Neuron (in vitro differentiated cells): ENCODE measurements at regions not wholly inside any gene's neighbourhood (a gene's known extent, or its start where the extent isn't known, plus 50 kb on each side); places are given as distances from the start of the nearest gene placed in this dataset.
"Not testable (repeated sequence)": the region's sequence is repeated elsewhere in the genome, so short reads cannot be mapped to it uniquely, and the experiment has no call there.

Experiments used
- H2AFZ ChIP-seq: one replicate; pipeline ENCODE4 v1.6.1; 2013; ENCODE audit warnings: low read depth, mild to moderate bottlenecking, inconsistent platforms, low read length, moderate library complexity
- H3K27me3 ChIP-seq: one replicate; pipeline ENCODE4 v1.6.1; 2013; ENCODE audit warnings: low read length; ENCODE audit not compliant: insufficient read depth
- H3K36me3 ChIP-seq: one replicate; pipeline ENCODE4 v1.6.1; 2013; ENCODE audit warnings: low read length; ENCODE audit not compliant: insufficient read depth
- H3K4me1 ChIP-seq: one replicate; pipeline ENCODE4 v1.6.1; 2013; ENCODE audit warnings: low read length; ENCODE audit not compliant: insufficient read depth
- H3K4me3 ChIP-seq: 2 replicates; pipeline ENCODE4 v1.5.1; 2013; ENCODE audit warnings: mild to moderate bottlenecking, low read length, moderate library complexity
- H3K9me3 ChIP-seq: one replicate; pipeline ENCODE4 v1.6.1; 2013; ENCODE audit warnings: low read length

- H3K4me1 ChIP-seq, H3K4me3 ChIP-seq, H2AFZ ChIP-seq, H3K9me3 ChIP-seq, H3K27me3 ChIP-seq, H3K36me3 ChIP-seq: not testable (repeated sequence)
Observed at GRCh38 chr15:62418496-62418895, 253.4 kb upstream of the C2CD4B start.

DNA sequence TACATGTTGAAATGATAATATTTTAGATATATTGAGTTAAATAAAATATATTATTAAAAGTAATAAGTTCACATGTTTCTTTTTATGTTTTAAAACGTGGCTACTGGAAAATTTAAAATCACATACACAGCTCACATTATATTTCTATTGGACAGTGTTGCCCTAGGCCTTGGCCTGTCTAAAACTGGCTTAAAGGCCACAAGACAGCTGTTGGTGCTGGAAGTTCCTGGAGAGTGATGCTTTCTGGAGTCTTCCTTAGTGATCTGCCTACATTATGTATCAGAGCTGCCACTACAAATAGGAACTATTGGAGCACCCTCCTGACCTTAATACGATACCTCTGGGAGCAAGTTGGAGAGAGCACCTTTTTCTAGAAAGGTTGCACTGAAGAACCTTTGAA lies 254.1 kb upstream of the C2CD4B start:
- no peaks in the 10 kb centered on the region for H3K4me1 ChIP-seq
- no peaks in the 10 kb centered on the region for H3K27me3 ChIP-seq
- H3K36me3 ChIP-seq = no peaks in the 10 kb centered on the region
- H2AFZ ChIP-seq = no peak overlapping the region
- no peaks in the 10 kb centered on the region for H3K9me3 ChIP-seq
- no peak overlapping the region for H3K4me3 ChIP-seq

- H3K4me3 ChIP-seq, H3K4me1 ChIP-seq, H2AFZ ChIP-seq, H3K9me3 ChIP-seq, H3K36me3 ChIP-seq, H3K27me3 ChIP-seq: not testable (repeated sequence)
Observed at GRCh38 chr15:62420371-62420770, 255.3 kb upstream of the C2CD4B start.

DNA sequence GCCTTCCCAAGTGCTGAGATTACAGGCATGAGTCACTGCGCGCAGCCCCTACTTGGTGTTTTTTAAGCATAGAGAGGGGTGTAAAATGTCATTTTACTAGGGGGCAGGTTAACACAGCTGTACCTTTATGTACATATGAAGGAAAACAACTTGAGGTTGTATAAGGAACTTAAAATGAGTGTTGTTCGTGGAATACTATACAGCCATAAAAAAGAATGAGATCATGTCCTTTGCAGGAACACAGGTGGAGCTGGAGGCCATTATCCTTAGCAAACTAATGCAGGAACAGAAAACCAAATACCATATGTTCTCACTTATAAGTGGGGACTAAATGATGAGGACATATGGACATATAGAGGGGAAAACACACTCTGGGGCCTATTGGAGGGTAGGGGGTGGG lies 256.2 kb upstream of the C2CD4B start:
- Histone ChIP-seq H3K36me3 (no peaks in the 10 kb centered on the region), H3K27me3 (no peaks in the 10 kb centered on the region), H3K4me1 (no peaks in the 10 kb centered on the region), H3K4me3 (no peak overlapping the region), H2AFZ (no peak overlapping the region), H3K9me3 (no peaks in the 10 kb centered on the region)

- no peaks in the 10 kb centered on the region for H3K27me3 ChIP-seq
- H3K4me1 ChIP-seq = no peaks in the 10 kb centered on the region
- no peak overlapping the region for H2AFZ ChIP-seq
- H3K9me3 ChIP-seq = no peaks in the 10 kb centered on the region
- H3K36me3 ChIP-seq = no peaks in the 10 kb centered on the region
- H3K4me3 ChIP-seq = no peak overlapping the region
Observed at GRCh38 chr15:62426387-62426956, 261.4 kb upstream of the C2CD4B start.

GRCh38 chr15:62428259-62428658 lies 263.2 kb upstream of the C2CD4B start:
- Histone ChIP-seq H3K4me1 (no peaks in the 10 kb centered on the region), H3K27me3 (no peaks in the 10 kb centered on the region), H3K9me3 (no peaks in the 10 kb centered on the region), H3K4me3 (no peak overlapping the region), H3K36me3 (no peaks in the 10 kb centered on the region), H2AFZ (no peak overlapping the region)

DNA sequence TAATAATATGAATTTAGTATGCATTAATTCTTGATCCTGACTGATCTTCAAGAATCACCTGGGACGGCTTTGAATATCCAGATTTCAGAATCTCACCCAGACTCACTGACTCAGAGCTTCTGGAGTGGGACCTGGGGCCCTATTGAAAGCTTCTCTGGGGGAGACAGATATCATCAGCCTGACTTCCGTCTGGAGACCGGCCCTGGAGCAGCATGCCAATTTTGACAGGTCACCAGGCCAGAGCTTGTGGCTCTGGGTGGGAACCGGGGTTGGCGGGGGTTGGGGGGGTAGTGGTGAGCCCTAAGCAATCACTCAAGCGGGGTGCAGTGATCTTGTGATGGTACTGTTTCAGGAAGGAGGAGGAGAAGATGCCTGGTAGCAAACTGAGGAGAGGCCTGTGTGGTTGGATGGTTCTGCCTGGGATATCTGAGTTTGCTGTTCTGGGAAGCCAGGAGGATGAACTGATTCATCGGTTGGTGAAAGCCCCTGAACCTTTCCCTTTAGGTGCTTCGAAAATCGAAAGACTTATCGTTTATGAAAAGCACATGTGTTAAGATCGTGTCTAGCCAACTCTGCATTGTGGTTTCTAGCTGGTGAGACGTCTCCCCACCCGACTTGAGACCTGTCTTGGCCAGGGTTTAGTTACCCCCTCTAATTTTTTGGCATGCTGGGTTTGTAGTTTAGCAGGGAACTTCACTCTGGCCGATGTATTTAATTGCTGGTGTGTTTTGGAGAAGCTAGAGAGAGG lies 263.9 kb upstream of the C2CD4B start:
- Histone ChIP-seq H2AFZ (no peak overlapping the region), H3K36me3 (no peaks in the 10 kb centered on the region), H3K4me3 (no peak overlapping the region), H3K4me1 (no peaks in the 10 kb centered on the region), H3K27me3 (no peaks in the 10 kb centered on the region), H3K9me3 (no peaks in the 10 kb centered on the region)

DNA sequence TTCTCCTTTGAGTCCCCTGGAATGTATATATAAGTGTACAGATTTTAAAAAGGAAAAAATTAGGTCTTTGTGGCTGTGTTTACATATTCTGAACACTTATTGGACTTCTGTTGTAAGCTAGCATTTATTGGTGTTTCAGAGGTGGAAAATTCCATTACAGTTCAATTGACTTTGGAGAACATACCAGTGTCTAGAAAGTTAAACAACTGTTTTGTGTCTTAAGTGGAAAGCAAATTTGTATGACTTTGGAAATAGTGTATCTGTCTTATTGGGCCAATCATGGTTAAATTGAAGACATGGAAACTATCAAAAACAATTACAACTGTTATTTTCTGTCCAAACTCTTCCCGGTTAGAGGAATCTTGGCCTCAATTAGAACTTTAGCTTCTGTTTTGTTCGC lies 265.0 kb upstream of the C2CD4B start:
- no peak overlapping the region for H3K4me3 ChIP-seq
- no peaks in the 10 kb centered on the region for H3K27me3 ChIP-seq
- no peaks in the 10 kb centered on the region for H3K9me3 ChIP-seq
- H3K36me3 ChIP-seq = no peaks in the 10 kb centered on the region
- H2AFZ ChIP-seq = no peak overlapping the region
- no peaks in the 10 kb centered on the region for H3K4me1 ChIP-seq

GRCh38 chr15:62430552-62430951 lies 265.5 kb upstream of the C2CD4B start:
- Histone ChIP-seq H3K36me3 (no peaks in the 10 kb centered on the region), H3K9me3 (no peaks in the 10 kb centered on the region), H3K4me3 (no peak overlapping the region), H3K27me3 (no peaks in the 10 kb centered on the region), H2AFZ (no peak overlapping the region), H3K4me1 (no peaks in the 10 kb centered on the region)

- H3K9me3 ChIP-seq = no peaks in the 10 kb centered on the region
- H3K36me3 ChIP-seq = no peaks in the 10 kb centered on the region
- no peaks in the 10 kb centered on the region for H3K27me3 ChIP-seq
- H3K4me3 ChIP-seq = no peak overlapping the region
- H3K4me1 ChIP-seq = no peaks in the 10 kb centered on the region
- no peak overlapping the region for H2AFZ ChIP-seq
Observed at GRCh38 chr15:62431008-62431797, 266.1 kb upstream of the C2CD4B start.

GRCh38 chr15:62431817-62432216 lies 266.7 kb upstream of the C2CD4B start:
- Histone ChIP-seq H3K4me1 (no peaks in the 10 kb centered on the region), H3K36me3 (no peaks in the 10 kb centered on the region)

DNA sequence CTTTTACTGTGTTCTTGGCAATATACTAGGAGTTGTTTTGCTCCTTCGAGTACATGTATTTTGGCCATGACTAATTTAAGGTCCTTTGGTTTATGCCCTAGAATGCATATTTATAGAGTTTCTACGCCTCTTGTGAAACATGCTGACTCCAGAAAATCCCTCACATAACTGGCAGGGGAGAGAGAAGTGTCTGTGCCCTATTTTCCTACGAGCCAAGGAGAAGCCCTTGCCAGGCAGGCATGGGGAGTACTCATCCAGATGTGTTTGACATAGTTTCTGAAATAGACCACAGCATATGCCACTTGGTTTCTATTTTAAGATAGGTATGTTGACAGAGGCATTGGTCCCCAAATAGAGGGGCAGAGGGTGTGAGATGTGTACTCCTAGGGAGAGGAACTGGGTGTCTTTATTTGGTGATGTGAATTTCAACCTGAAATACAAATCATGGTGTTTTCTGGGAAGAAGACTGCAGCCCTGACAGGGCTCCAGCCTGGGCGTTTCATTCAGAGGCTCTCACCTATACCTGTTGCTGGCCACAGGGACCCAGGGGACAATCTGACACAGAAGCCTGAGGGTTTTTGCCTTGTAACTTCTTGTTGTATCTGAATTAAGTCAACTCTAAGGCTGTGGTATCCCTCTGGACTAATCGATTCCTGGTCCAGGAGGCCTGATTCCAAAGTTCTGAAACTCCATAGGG lies 267.8 kb upstream of the C2CD4B start:
- no peaks in the 10 kb centered on the region for H3K36me3 ChIP-seq
- H3K4me1 ChIP-seq = no peaks in the 10 kb centered on the region
- no peaks in the 10 kb centered on the region for H3K9me3 ChIP-seq
- H3K4me3 ChIP-seq = no peak overlapping the region
- no peaks in the 10 kb centered on the region for H3K27me3 ChIP-seq
- no peak overlapping the region for H2AFZ ChIP-seq

More at GRCh38 chr15:62431817-62432216, 266.7 kb upstream of the C2CD4B start:
- Histone ChIP-seq H2AFZ (no peak overlapping the region), H3K27me3 (no peaks in the 10 kb centered on the region), H3K9me3 (no peaks in the 10 kb centered on the region), H3K4me3 (no peak overlapping the region)

- H3K27me3 ChIP-seq = no peaks in the 10 kb centered on the region
- H2AFZ ChIP-seq = no peak overlapping the region
- H3K4me1 ChIP-seq = peaks cover 4% of the 10 kb centered on the region
- no peaks in the 10 kb centered on the region for H3K9me3 ChIP-seq
- no peaks in the 10 kb centered on the region for H3K36me3 ChIP-seq
- H3K4me3 ChIP-seq = no peak overlapping the region
Observed at GRCh38 chr15:62436235-62436634, 271.1 kb upstream of the C2CD4B start.
